NCI-H2171 (cell line): ENCODE measurements at regions not wholly inside any gene's neighbourhood (a gene's known extent, or its start where the extent isn't known, plus 50 kb on each side); places are given as distances from the start of the nearest gene placed in this dataset.
"Not testable (repeated sequence)": the region's sequence is repeated elsewhere in the genome, so short reads cannot be mapped to it uniquely, and the experiment has no call there.

Experiments used
- DNase-seq: peaks from one replicate; lab custom pipeline; 2025; lab: John Stamatoyannopoulos, UW

DNA sequence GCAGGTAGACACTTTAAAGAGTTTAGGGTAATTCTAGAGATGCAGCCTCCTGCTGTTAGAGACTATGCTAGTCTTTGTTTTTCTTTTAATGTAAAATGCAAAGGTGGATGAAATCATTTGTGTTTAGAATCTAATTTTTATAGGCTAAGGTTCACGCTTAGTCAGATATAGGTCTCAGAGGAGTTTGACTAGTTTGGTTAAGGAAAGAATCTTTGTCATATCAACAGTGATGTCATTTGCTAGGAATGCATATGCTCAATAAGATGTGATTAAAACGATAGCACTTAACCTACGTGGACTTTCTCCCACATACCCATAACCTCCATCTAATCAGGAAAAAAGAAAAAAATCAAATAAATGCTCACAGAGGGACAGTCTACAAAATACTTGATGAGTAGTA lies 859.3 kb upstream of the ATXN7L3B start:
- DNase-seq = no peak

DNA sequence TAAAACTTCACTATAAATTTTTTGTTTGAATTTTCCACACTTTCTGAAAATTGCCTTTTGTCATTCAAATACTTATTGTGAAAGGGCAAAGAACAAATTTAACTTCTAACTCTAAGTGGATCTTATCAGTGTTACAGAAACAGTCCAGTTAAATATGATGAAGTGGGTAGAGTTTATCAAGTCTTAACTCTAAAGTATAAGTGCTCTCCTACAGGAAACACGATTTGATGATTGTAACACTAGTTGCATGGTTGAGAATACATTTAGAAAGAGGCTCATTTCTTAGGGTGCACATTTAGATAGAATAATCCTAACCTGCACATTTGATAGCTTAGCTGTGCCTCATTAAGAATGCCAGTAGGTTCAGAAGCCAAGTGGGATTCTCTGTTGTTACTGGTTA lies 838.3 kb upstream of the ATXN7L3B start:
- no peak for DNase-seq

DNA sequence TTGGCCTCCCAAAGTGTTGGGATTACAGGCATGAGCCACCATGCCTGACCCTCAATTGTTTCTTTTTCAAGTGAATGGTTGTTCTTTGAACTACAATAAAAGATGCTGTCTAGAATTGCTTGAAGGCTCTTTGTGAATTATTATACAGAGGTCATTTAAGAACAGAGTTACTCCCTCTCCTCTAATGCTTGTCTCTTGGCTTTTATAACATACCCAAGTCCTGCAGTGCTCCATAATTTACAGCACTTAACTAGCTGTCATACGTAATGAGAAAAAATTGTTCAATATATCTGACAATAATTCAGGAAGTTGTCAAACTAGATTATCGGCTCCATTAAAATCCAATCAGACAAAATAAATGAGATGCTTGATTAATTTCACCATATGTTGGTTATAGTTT lies 823.0 kb upstream of the ATXN7L3B start:
- DNase-seq = no peak

DNA sequence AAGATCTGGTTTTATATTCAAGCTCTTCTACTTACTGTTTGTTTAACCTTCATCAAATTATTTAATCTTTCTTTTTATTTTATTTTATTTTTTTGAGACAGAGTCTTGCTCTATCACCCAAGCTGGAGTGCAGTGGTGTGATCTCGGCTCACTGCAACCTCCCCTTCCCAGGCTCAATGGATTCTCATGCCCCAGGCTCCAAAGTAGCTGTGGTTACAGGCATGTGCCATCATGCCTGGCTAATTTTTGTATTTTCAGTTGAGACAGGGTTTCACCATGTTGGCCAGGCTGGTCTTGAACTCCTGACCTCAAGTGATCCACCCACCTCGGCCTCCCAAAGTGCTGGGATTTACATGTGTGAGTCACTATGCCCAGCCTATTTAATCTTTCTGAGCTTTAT lies 821.5 kb upstream of the ATXN7L3B start:
- not testable (repeated sequence) for DNase-seq

DNA sequence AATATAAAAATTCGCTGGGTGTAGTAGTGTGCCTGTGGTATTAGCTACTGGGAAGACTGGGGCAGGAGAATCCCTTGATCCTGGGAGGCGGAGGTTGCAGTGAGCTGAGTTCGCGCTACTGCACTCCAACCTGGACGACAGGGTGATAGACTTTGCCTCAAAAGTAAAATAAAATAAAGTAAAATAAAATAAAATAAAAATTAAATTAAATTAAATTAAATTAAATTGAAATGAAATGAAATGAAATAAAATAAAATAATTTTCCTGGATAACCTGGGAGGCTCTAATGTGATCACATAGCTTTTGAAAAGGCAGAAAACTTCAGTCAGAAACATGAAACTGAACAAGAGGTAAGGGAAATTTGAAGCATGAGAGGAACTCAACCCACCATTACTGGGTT lies 818.4 kb upstream of the ATXN7L3B start:
- no peak for DNase-seq

DNA sequence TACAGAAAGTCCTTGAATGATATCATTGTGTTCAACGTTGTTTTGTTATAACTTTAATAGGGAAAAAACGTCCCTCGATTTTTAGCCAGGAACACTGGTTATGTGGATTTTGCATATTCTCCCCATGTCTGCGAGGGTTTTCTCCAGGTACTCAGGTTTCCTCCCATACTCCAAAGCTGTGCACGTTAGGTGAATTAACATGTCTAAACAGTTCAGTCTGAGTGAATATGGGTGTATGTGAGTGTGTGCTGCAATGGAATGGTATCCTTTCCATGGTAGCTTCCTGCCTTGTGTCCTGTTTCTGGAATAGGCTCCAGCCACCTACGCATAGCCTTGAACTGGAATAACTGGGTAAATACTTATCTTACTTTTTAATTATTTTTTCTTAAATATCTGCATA lies 810.8 kb upstream of the ATXN7L3B start:
- DNase-seq = no peak

DNA sequence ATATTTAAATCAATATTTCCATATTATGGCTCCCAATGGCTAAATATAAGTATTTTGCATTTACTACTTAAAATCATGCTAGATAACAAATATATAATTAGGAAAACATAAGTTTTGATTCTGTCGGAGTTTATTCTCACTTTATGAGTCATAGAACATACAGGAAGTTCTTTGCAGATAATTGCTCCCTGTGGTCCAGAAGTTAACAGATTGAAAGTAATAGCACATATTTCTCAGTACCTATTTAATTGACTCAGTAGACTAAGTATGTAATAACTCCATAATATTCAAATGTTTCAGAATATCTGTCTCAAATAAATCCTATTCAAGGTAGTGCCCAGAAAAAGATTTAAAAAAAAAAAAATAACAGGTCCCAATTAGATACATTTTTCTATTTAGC lies 806.0 kb upstream of the ATXN7L3B start:
- DNase-seq = no peak

DNA sequence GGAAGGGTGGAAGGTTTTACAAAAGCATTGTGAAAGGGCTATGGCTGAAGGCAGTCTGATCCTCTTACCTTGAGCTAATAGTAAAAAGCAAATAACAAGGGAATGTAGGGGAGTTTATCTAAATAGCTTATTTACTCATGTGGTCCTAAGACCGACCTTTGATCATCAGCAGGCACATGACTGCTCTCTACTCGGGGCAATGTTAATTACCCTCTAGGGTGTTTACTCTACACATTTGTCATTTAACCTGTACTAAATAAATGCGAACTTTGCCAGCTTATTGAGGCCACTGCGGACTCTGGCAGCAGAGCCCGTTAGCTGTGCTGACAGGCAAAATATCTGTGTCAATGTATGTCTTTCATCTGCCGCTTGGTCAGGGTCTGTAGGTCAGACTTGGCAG lies 768.3 kb upstream of the ATXN7L3B start:
- no peak for DNase-seq

DNA sequence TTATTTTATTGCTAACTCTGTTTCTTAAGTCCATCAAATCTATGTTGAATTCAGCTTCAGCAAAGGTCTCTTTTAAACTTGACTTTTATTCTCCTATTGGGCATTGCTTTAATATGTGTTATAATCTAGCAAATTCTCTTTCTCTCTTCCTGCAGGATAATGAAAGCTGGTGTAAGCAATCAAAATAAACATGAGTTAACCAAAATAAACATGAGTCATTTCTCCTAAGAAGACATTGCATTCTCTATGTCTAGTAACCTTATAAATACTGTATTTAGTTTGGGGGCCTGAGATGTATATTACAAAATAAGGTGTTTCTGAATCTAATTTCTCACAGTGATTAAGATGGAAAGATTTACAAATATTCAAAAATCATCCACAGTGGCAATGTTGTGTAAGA lies 739.1 kb upstream of the ATXN7L3B start:
- no peak for DNase-seq

DNA sequence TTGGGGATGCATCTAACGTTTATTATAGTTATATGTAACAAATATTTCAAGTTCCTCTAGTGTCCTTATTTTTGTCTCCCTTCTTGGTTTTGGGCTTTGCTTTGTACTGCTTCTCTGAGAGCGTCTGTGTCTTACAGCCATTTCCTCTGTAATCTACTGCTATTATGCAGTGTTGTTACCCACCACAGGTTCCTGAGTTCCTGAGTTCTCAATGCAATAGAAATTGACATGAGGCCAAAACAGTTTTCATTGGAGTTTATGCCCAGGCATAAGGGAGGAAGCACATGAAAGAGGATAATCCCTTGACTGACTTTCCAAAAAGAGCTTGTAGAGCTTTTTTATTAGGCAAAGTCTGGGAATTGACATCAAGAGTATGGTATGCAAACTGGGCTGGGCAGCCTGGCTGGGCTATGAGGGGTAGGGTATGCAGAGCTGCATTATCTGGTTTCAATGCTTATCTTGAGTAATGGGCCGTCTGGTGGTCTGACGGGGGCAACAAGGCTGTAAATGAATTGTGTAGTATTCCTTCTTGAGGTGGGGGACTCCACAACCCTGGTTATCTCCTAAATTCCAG lies 722.5 kb upstream of the ATXN7L3B start:
- DNase-seq = no peak

DNA sequence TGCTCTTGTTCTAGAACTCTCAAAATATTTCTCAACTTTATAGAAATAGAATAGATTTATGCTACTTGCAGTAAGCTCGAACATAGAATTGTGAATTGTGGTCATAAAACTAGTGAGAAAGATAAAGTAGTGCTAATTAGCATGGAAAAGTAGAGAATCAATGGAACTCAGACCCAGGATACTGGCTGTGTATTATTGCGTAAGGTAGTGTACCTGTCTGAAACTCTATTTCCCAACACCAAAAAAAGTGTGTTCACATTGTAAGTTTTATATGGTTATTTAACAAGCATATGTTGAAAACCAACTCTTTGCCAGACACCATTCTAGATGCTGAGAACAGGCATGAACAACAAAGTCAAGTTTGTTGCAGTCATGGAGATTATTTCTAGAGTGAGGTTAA lies 720.5 kb upstream of the ATXN7L3B start:
- DNase-seq = no peak

DNA sequence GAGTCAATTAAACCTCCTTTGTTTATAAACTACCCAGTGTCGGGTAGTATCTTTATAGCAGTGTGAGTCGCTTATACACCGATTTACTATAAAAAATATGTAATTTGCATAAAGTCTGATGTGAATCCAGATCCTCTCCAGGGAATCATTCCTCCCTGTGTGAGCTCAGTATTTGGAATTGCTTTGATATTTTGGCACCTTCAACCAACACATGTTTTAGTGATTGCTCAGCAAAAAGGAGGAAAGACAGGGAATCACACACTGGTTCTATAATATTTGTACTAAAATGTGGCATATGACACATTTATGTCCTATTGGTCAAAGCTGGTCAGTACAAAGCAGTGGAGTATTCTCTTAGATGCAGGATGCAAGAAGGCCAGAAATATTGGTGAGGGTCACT lies 703.9 kb upstream of the ATXN7L3B start:
- no peak for DNase-seq

DNA sequence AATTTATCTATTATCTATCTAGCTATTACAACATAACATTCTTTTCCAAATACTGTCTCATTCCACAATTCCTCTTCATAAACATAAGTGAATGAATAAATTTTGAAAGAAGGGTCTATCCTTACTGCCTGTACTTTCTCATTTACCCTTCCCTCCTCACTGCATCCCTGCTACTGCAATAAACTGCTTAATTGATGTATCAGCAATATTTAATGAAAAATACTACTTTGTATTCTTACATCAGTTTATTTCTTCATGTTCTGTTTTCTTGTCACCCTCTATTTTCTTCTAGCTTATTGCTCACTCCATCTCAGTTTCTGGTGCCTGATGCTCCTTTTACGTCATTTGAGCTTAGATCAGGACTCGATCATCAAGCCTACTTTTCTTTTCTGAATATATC lies 695.7 kb upstream of the ATXN7L3B start:
- DNase-seq = no peak

DNA sequence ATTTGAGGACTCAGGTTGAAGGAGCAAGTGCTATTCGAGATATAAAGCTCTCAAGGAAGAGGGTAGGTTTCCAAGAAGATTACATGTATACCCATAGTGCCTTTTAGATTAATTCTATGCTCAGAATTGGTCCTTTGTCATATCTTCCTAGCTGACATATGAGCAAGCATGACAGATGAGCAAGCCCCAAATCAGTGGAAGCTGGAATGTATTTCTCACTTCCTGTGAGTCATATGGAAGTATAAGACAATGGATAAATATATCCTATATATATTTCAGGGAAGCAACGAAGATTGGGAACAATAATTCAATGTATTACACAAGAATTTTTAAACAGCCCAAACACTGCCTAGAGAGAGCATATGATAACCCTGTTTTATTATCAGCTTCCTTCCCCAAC lies 674.1 kb upstream of the ATXN7L3B start:
- DNase-seq = no peak

DNA sequence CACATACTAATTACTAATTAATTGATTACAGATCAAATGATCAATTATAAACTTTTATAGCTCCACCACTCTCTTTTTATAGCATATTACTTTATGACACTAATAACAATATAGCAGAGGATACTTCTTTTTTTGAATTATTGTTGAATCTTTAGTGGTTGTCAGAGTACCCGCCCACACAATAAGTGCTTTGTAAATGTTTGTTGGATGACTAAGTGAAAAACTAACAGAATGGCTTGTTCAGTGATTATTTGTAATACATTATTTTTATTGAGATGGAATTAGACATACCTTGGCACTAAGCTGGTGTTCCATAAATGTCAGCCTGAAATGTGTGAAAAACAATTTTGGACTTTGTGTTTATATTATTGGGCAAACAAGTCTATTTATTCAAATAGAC lies 670.5 kb upstream of the ATXN7L3B start:
- DNase-seq = no peak

DNA sequence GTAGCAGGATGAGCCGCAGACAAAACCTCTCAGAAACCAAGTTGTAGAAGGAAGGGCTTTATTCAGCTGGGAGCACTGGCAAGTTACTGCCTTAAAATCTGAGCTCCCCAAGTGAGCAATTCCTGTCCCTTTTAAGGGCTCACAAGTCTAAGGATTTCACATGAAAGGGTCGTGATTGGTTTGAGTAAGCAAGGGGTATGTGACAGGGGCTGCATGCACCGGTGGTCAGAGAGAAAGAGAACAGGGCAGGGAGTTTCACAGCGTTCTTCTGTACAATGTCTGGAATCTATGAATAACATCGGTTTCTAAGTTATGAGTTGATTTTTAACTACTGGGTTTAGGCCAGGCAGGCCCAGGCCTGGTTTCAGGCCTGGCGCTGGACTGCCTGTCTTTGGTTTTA lies 660.3 kb upstream of the ATXN7L3B start:
- not testable (repeated sequence) for DNase-seq

DNA sequence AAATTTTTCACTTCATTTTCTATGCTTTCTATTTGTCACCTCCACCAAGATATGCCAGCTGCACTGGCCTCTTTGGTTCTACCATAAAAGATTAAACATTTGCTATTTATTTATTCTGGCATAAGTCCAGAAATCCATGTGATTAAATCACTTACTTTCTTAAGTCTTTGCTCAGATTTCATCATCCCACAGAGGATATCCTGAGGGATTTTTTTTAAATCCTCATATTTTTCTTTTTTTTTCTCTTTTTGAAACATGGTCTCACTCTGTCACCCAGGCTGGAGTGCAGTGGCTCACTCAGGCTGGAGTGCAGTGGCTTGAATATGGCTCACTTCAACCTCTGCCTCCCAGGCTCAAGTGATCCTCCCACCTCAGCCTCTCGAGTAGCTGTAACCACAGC lies 645.4 kb upstream of the ATXN7L3B start:
- no peak for DNase-seq

DNA sequence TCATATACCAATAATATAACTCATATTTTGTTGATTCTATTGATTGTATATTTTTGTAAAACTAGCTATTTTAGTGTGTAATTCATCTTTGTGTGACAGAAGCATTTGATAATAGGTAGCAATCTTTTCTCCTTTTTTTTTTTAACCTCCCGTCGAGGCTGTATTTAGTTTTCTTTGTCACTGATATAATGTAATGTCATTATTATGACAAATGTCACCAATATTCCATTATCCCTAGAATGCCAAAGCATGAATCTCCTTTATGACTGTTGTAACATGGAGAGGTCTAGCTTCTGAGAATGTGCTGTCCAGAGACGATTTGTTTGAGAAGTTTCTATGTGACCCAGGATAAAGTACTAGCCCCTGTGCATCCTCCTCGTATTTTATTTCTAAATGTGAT lies 639.0 kb upstream of the ATXN7L3B start:
- no peak for DNase-seq

DNA sequence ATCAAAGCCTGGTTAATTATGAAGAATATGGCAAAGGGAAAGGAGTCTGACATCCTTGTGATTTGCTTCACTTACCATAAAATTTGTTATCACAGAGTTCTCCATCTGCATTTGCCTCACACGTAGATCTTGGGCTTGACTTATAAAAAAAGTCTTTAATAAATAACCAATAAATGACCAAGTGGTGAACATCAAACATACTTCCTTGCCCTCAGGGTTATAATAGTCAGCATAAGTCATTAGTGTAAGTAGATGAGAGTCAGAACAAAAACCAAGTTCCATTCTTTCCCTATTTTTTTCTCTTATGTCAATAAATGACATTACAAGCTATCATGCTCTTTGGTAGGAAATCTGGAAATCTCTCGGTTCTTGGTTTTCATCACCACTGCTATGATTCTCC lies 635.4 kb upstream of the ATXN7L3B start:
- no peak for DNase-seq

DNA sequence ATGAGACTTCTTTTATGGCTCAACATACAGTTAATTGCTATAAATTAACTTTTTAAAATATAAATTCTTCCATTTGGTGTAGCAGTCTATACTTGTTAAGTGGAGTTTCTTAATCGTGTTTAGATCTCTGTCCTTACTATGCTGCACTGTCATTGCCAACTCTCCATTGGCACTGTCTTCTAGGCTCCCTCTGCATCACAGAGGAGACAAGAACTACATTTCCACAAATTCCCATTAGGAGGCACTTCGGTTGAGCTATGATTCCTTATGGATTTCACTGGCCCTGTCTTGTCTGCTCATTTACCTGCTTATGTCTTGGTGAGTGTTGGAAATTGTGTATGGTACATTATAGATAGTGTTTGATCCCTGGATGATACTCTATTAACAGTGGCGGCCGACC lies 630.9 kb upstream of the ATXN7L3B start:
- no peak for DNase-seq

DNA sequence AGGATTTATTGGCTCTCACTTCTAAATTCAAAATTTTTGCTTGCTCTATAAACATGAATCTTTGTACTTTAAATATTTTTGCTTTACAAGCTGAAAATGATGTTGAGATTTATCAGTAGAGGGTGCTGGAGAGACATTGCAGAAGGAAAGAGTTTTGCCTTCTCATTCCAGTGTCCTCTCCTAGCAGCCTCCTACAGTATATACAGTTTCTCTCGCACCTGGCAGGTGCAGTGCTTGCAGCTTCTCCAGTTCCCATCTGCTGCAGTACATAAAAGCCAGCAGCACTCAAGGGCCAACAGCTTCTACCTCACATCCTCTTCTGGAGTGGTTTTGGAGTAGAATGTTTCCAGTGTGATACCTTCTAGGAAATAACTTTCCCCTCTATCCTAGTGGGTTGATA lies 601.8 kb upstream of the ATXN7L3B start:
- DNase-seq = no peak

DNA sequence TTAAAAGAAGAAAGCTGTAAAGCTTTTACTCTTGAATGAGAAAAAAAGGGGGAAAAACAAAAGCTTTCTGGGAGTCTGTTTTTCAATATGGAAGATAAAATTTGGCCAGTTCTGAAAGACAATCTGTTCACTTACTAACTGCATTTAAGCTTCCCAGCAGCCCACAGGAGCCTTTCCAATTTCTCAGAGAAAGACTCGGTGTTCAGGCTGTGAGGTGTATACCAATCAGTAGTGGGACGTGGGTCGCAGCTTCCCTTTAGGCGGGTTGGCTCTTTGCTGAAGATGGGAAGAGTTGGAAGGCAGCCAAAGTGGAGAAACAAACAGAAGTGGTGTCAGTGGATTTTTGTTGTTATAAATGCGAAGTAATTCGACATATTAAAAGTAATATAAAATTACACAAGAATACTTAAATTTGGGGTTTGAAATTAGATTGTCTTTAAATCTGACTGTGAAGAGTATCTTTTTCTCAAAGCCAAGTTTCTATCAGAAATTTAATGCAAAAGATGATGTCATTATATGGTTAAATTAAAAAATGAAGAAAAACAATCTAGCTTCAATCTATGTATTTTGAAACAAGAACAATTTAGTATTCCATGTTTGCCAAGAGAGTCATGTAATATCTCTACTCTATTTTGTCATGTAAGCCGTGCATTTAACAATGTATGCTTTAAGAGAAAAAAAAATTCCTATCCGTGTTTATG lies 590.2 kb upstream of the ATXN7L3B start:
- DNase-seq = no peak

DNA sequence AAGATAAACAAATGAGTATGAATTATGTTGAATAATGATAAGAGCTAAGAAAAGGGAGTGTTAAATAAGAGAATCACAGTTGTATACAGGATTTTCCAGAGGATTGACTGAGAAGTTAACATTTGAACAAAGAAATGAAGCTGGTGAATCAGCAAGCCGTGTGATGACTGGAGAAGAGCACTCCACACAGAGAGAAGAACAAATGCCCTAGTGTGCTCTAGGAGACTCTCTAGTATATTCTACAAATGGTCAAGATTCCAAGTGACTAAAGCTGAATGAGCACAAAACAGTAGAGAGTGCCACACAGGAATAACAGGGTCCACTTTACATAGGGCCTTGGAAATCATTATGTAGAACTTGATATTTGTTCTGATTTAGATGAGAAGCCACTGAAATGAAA lies 587.1 kb upstream of the ATXN7L3B start:
- no peak for DNase-seq

DNA sequence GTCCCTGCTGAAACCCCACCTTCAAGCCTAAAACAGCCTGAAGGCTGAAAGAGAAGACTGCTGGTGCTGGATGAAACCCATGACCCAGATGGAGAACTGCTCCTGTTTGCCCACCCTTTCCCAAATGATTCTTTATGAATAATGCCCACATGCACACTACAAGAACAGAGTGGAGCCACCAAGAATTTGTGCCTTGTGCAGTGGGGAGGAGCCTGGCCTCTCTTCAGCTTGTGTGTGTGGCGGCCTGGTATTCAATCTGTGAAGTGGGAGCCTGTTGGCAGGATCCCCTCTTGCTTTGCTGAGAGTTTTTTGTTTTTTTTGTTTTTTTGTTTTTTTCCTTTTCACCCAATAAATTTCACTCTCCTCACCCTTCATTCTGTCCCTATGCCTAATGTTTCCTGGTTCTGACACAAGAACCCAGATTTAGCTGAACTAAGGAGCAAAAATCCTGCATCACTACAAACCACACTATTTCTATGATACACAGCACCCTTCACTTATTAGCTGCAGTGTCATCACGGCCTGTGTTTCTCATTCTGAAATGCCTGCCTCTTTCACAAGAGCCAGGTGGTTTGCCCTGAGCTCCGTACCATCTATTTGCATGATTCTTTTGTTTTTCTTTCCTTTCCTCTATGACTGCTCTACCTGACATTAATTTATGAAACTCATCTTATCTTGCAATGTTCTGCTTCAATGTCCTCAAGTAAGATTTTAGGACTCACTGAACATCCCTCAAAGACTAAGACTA lies 585.5 kb upstream of the ATXN7L3B start:
- no peak for DNase-seq
